ENCODE measurements at regions not wholly inside any gene's neighbourhood (a gene's known extent, or its start where the extent isn't known, plus 50 kb on each side); places are given as distances from the start of the nearest gene placed in this dataset.

GRCh38 chr13:85655040-85655439 is 144.2 kb downstream of the SLITRK6 start:
- TF ChIP-seq, protein P1, sequence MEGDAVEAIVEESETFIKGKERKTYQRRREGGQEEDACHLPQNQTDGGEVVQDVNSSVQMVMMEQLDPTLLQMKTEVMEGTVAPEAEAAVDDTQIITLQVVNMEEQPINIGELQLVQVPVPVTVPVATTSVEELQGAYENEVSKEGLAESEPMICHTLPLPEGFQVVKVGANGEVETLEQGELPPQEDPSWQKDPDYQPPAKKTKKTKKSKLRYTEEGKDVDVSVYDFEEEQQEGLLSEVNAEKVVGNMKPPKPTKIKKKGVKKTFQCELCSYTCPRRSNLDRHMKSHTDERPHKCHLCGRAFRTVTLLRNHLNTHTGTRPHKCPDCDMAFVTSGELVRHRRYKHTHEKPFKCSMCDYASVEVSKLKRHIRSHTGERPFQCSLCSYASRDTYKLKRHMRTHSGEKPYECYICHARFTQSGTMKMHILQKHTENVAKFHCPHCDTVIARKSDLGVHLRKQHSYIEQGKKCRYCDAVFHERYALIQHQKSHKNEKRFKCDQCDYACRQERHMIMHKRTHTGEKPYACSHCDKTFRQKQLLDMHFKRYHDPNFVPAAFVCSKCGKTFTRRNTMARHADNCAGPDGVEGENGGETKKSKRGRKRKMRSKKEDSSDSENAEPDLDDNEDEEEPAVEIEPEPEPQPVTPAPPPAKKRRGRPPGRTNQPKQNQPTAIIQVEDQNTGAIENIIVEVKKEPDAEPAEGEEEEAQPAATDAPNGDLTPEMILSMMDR (IDR thresholded peaks at IDR 0.05), result no peak
- no peak for TF ChIP-seq EZH2 (IDR thresholded peaks at IDR 0.05; ENCODE audit: borderline replicate concordance, insufficient read depth, low read depth, low read length, poor library complexity, severe bottlenecking)

Data from B cell (primary cell).